ENCODE measurements at regions not wholly inside any gene's neighbourhood (a gene's known extent, or its start where the extent isn't known, plus 50 kb on each side); places are given as distances from the start of the nearest gene placed in this dataset.

DNA sequence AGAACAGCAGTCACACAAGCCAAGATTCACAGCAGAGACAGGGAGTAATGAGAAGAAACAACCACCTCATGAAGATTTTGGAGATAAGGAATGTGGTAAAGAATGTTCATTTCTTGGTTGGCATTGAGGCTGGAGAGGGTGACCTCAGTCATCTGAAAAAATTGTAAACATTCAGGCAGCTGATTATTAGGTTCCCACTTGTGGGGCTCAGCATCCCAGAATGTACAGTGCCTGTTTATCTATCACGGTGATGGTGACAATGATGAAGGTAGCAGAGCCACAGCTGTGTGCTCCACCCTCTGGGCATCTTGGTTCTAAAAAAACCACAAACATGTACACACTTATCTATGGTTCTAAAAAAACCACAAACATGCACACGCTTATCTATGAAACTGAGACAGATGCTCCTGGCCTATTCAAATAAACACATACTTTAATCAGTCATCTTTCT lies 143.9 kb upstream of the MOCS2 start:
- intact Hi-C loops (cut with DNase I; ENCODE audit: low total_unique reads): no loop called here
- no peak overlapping the region for H3K27ac ChIP-seq
- no peak for TF ChIP-seq POLR2A (IDR thresholded peaks at IDR 0.05)

DNA sequence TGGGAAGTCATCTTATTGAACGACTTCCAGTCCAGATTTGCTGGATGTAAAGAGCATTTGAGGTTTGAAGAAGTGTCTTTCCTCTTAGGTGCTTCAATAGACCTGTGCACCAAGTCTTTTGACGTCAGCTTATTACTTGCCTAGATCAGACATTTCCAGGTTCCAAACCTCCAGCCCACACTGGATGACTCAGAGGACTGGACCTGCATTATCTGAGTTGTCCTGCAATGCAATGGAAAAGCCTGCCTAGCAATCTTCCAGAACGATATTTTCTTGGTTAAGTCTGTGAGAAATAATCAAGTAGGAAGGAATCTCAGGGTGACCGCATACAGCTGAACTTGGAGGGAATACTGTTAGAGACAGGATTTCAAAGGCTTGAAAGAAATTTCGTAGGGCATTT lies 147.2 kb upstream of the MOCS2 start:
- no peak for DNase-seq
- Histone ChIP-seq H3K27me3 (no peaks in the 10 kb centered on the region), H3K27ac (no peak overlapping the region), H3K4me1 (no peaks in the 10 kb centered on the region), H3K36me3 (no peaks in the 10 kb centered on the region), H3K4me3 (no peak overlapping the region), H3K9me3 (no peaks in the 10 kb centered on the region)
- TF ChIP-seq EP300 (IDR thresholded peaks at IDR 0.05; ENCODE audit: low read depth) (no peak), POLR2A (IDR thresholded peaks at IDR 0.05) (no peak), POLR2AphosphoS5 (IDR thresholded peaks at IDR 0.05) (no peak)
- TF ChIP-seq, protein P1, sequence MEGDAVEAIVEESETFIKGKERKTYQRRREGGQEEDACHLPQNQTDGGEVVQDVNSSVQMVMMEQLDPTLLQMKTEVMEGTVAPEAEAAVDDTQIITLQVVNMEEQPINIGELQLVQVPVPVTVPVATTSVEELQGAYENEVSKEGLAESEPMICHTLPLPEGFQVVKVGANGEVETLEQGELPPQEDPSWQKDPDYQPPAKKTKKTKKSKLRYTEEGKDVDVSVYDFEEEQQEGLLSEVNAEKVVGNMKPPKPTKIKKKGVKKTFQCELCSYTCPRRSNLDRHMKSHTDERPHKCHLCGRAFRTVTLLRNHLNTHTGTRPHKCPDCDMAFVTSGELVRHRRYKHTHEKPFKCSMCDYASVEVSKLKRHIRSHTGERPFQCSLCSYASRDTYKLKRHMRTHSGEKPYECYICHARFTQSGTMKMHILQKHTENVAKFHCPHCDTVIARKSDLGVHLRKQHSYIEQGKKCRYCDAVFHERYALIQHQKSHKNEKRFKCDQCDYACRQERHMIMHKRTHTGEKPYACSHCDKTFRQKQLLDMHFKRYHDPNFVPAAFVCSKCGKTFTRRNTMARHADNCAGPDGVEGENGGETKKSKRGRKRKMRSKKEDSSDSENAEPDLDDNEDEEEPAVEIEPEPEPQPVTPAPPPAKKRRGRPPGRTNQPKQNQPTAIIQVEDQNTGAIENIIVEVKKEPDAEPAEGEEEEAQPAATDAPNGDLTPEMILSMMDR (IDR thresholded peaks at IDR 0.05): no peak
- in situ Hi-C loops (cut with MboI; ENCODE audit: low pct_ligation_motif_present in 1 of 4, low pct_unique_long_range_greater_than_20kb in 1 of 4, low sequenced_read_pairs in 3 of 4) (no loop called here), intact Hi-C loops (cut with DNase I; ENCODE audit: low total_unique reads) (no loop called here)
- WGBS, 2 donors (ENCODE audit: low coverage in 1 of 2): 64 to 75% methylated on average over 5 of the region's 5 CpGs

More for the DNA sequence above, 143.9 kb upstream of the MOCS2 start:
- WGBS, 2 donors (ENCODE audit: low coverage in 1 of 2): 60 to 85% methylated on average over 2 of the region's 2 CpGs
- H3K4me3 ChIP-seq: no peak overlapping the region
- no peaks in the 10 kb centered on the region for H3K36me3 ChIP-seq
- H3K27me3 ChIP-seq: no peaks in the 10 kb centered on the region
- H3K9me3 ChIP-seq: no peaks in the 10 kb centered on the region
- no peak for DNase-seq
- in situ Hi-C loops (cut with MboI; ENCODE audit: low pct_ligation_motif_present in 1 of 4, low pct_unique_long_range_greater_than_20kb in 1 of 4, low sequenced_read_pairs in 3 of 4): no loop called here
- peaks cover 0 to 5% (median 0%) of the 10 kb centered on the region in 4 donors for H3K4me1 ChIP-seq

DNA sequence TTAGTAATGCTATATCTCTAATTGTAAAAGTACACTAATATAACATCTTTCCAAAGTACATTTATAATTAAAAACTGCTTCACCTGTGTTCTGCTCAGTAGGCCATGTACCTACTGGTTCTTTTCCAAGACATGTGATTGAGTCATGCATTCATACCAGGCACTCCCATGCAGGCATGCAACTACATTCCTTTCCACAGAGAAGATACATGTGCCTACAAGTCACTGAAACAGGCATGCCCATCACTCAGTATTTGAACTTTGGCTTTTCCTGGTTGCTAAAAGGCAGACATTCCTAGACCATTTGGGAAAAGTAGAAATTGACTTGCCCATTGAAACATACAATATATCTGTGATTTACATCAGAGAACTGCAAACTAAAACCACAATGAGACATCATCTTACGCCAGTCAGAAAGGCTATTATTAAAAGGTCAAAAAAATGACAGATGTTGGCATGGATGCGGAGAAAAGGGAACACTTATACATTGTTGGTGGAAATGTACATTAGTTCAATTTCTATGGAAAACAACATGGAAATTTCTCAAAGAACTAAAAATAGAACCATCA lies 148.3 kb upstream of the MOCS2 start:
- intact Hi-C loops (cut with DNase I; ENCODE audit: low total_unique reads) (no loop called here), in situ Hi-C loops (cut with MboI; ENCODE audit: low pct_ligation_motif_present in 1 of 4, low pct_unique_long_range_greater_than_20kb in 1 of 4, low sequenced_read_pairs in 3 of 4) (no loop called here)
- H3K9me3 ChIP-seq: no peaks in the 10 kb centered on the region
- WGBS, 2 donors (ENCODE audit: low coverage in 1 of 2): 92% methylated on average over 2 of the region's 2 CpGs
- TF ChIP-seq POLR2A (IDR thresholded peaks at IDR 0.05): no peak
- no peak for TF ChIP-seq EP300 (IDR thresholded peaks at IDR 0.05; ENCODE audit: low read depth)
- TF ChIP-seq POLR2AphosphoS5 (IDR thresholded peaks at IDR 0.05): no peak
- TF ChIP-seq, protein P1 (IDR thresholded peaks at IDR 0.05): no peak
- H3K4me3 ChIP-seq: no peak overlapping the region
- DNase-seq: no peak
- H3K36me3 ChIP-seq: no peaks in the 10 kb centered on the region
- no peak overlapping the region for H3K27ac ChIP-seq
- no peaks in the 10 kb centered on the region for H3K4me1 ChIP-seq
- H3K27me3 ChIP-seq: no peaks in the 10 kb centered on the region

DNA sequence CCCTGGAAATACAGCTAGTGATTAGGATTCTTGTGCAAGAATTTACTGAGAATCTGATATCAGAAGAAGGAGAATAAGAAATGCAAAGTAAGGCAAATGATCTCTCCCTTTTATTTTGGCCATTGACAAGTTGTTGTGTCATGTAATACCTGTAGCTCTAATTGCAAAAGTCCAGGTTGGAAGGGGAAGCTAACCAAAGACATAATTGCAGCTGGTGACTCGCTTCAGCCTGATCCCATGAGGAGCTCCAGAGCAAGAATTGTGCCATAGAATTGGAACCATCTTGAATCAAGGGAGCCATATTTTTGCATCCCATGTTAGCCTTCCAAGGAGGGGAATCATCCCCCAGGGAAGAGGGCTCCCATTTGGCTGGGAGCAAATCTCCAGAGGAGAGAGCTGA lies 149.6 kb upstream of the MOCS2 start:
- Histone ChIP-seq H3K27me3 (no peaks in the 10 kb centered on the region), H3K4me3 (no peak overlapping the region), H3K9me3 (no peaks in the 10 kb centered on the region), H3K27ac (no peak overlapping the region), H3K36me3 (no peaks in the 10 kb centered on the region), H3K4me1 (no peaks in the 10 kb centered on the region)
- intact Hi-C loops (cut with DNase I; ENCODE audit: low total_unique reads) (no loop called here), in situ Hi-C loops (cut with MboI; ENCODE audit: low pct_ligation_motif_present in 1 of 4, low pct_unique_long_range_greater_than_20kb in 1 of 4, low sequenced_read_pairs in 3 of 4) (no loop called here)
- DNase-seq: no peak
- no peak for TF ChIP-seq POLR2A (IDR thresholded peaks at IDR 0.05)
- no peak for TF ChIP-seq POLR2AphosphoS5 (IDR thresholded peaks at IDR 0.05)
- TF ChIP-seq, protein P1 (IDR thresholded peaks at IDR 0.05): no peak
- no peak for TF ChIP-seq EP300 (IDR thresholded peaks at IDR 0.05; ENCODE audit: low read depth)
- WGBS, 2 donors (ENCODE audit: low coverage in 1 of 2): 86% methylated on average over 1 of the region's 1 CpG; no CpG with 5 or more reads in 1 of the 2 donors

DNA sequence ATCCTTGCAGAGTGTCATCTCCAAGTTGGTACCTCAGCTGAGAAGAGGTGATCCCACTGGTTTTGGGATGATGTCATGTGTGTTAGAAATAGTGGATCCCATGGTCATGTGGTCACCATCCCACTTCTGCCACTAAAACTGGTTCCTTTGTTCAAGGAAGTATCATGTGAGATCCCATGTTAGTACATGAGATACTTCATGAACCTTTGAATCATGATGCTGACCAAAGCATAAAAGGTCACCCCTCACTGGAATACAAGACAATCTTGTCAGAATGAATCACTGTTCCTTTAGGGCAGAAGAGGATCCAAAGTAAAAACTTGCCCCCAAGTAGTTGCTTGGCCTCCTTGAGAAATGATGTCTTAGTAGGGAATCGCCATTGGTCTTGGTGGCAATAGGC lies 150.9 kb upstream of the MOCS2 start:
- in situ Hi-C loops (cut with MboI; ENCODE audit: low pct_ligation_motif_present in 1 of 4, low pct_unique_long_range_greater_than_20kb in 1 of 4, low sequenced_read_pairs in 3 of 4): no loop called here

More for the DNA sequence above, 150.9 kb upstream of the MOCS2 start:
- intact Hi-C loops (cut with DNase I; ENCODE audit: low total_unique reads): no loop called here
- Histone ChIP-seq H3K36me3 (no peaks in the 10 kb centered on the region), H3K4me3 (no peak overlapping the region), H3K4me1 (no peaks in the 10 kb centered on the region), H3K27me3 (no peaks in the 10 kb centered on the region), H3K27ac (no peak overlapping the region), H3K9me3 (no peaks in the 10 kb centered on the region)
- 86 to 100% methylated on average over 1 of the region's 1 CpG for WGBS, 2 donors (ENCODE audit: low coverage in 1 of 2)
- no peak for TF ChIP-seq EP300 (IDR thresholded peaks at IDR 0.05; ENCODE audit: low read depth)
- TF ChIP-seq, protein P1 (IDR thresholded peaks at IDR 0.05): no peak
- TF ChIP-seq POLR2A (IDR thresholded peaks at IDR 0.05): no peak
- TF ChIP-seq POLR2AphosphoS5 (IDR thresholded peaks at IDR 0.05): no peak
- no peak for DNase-seq
